NCI-H1436 (cell line): ENCODE measurements at regions not wholly inside any gene's neighbourhood (a gene's known extent, or its start where the extent isn't known, plus 50 kb on each side); places are given as distances from the start of the nearest gene placed in this dataset.

Experiments
- DNase-seq: peaks from one replicate; lab custom pipeline; 2025; lab: John Stamatoyannopoulos, UW

- no peak for DNase-seq
Measured at GRCh38 chr11:119885067-119885466, 156.1 kb upstream of the NECTIN1 start.

- no peak for DNase-seq
Measured at GRCh38 chr11:119882316-119882715, 153.3 kb upstream of the NECTIN1 start.

- DNase-seq = no peak
Measured at GRCh38 chr11:119880873-119881272, 151.9 kb upstream of the NECTIN1 start.

- DNase-seq = no peak
Measured at GRCh38 chr11:119880143-119880542, 151.1 kb upstream of the NECTIN1 start.

GRCh38 chr11:119878990-119879389 lies 150.0 kb upstream of the NECTIN1 start:
- DNase-seq = no peak

GRCh38 chr11:119876841-119877240 lies 147.8 kb upstream of the NECTIN1 start:
- DNase-seq = no peak

- no peak for DNase-seq
Measured at GRCh38 chr11:119875841-119876600, 147.0 kb upstream of the NECTIN1 start.

GRCh38 chr11:119874660-119875238 lies 145.7 kb upstream of the NECTIN1 start:
- no peak for DNase-seq

- no peak for DNase-seq
Measured at GRCh38 chr11:119873761-119874421, 144.9 kb upstream of the NECTIN1 start.

GRCh38 chr11:119872611-119873310 lies 143.8 kb upstream of the NECTIN1 start:
- no peak for DNase-seq

- no peak for DNase-seq
Measured at GRCh38 chr11:119865661-119866156, 136.7 kb upstream of the NECTIN1 start.

- DNase-seq = no peak
Measured at GRCh38 chr11:119864836-119865235, 135.8 kb upstream of the NECTIN1 start.

GRCh38 chr11:119863851-119864601 lies 135.0 kb upstream of the NECTIN1 start:
- DNase-seq = no peak

GRCh38 chr11:119863236-119863635 lies 134.2 kb upstream of the NECTIN1 start:
- DNase-seq = no peak

GRCh38 chr11:119861160-119861559 lies 132.2 kb upstream of the NECTIN1 start:
- DNase-seq = peak; percentile 4

- no peak for DNase-seq
Measured at GRCh38 chr11:119860561-119861094, 131.6 kb upstream of the NECTIN1 start.

GRCh38 chr11:119859684-119860083 lies 130.7 kb upstream of the NECTIN1 start:
- no peak for DNase-seq

GRCh38 chr11:119858288-119858687 lies 129.3 kb upstream of the NECTIN1 start:
- no peak for DNase-seq

- DNase-seq = no peak
Measured at GRCh38 chr11:119856681-119857485, 127.9 kb upstream of the NECTIN1 start.

GRCh38 chr11:119855066-119855465 lies 126.1 kb upstream of the NECTIN1 start:
- DNase-seq = no peak

GRCh38 chr11:119854521-119854920 lies 125.5 kb upstream of the NECTIN1 start:
- DNase-seq = no peak
